Prostate gland (tissue), 2 donors: ENCODE measurements at regions not wholly inside any gene's neighbourhood (a gene's known extent, or its start where the extent isn't known, plus 50 kb on each side); places are given as distances from the start of the nearest gene placed in this dataset.

Experiments
- POLR2AphosphoS5 ChIP-seq: sonication (generic); formaldehyde crosslinking; IDR thresholded peaks from one replicate; pipeline ENCODE4 v1.6.1; 2017; ENCODE audit warnings: antibody characterized with exemption
- TF ChIP-seq, protein P1 (sequence below), 4 experiments: fragments of 200-600 bp in 2 of 4; fragments of 450-650 bp in 2 of 4; sonication (generic) in 2 of 4; IDR thresholded peaks; 1 replicate in 3 of 4; 2 replicates in 1 of 4; pipeline ENCODE4 v1.5.1; 2016 to 2019; ENCODE audit warnings: antibody characterized with exemption in 4 of 4, mild to moderate bottlenecking in 2 of 4, moderate library complexity in 2 of 4

DNA sequence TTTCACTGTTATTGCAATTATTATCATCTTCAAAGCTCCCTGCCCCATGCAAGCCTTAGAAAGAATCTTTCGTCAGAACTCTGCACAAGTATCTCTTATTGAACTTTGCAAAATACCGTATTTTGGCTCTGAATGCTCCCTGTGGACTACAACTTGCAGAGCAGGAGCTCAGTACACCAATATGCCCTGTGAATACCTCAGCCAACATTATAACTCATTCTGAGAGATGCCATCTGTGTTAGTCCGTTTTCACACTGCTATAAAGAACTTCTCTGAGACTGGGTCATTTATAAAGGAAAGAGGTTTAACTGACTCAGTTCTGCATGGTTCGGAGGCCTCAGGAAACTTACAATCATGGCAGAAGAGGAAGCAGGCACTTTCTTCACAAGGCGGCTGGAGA is 87.2 kb upstream of the XYLT1 start:
- TF ChIP-seq, protein P1, sequence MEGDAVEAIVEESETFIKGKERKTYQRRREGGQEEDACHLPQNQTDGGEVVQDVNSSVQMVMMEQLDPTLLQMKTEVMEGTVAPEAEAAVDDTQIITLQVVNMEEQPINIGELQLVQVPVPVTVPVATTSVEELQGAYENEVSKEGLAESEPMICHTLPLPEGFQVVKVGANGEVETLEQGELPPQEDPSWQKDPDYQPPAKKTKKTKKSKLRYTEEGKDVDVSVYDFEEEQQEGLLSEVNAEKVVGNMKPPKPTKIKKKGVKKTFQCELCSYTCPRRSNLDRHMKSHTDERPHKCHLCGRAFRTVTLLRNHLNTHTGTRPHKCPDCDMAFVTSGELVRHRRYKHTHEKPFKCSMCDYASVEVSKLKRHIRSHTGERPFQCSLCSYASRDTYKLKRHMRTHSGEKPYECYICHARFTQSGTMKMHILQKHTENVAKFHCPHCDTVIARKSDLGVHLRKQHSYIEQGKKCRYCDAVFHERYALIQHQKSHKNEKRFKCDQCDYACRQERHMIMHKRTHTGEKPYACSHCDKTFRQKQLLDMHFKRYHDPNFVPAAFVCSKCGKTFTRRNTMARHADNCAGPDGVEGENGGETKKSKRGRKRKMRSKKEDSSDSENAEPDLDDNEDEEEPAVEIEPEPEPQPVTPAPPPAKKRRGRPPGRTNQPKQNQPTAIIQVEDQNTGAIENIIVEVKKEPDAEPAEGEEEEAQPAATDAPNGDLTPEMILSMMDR (IDR thresholded peaks at IDR 0.05), result no peak
- TF ChIP-seq POLR2AphosphoS5, result no peak
